KMS-11 (cell line): ENCODE measurements at regions not wholly inside any gene's neighbourhood (a gene's known extent, or its start where the extent isn't known, plus 50 kb on each side); places are given as distances from the start of the nearest gene placed in this dataset.

Experiments used
- H2AFZ ChIP-seq: fragments of 200-600 bp; sonication (generic); 2 replicates; pipeline ENCODE4 v1.6.1; 2016; ENCODE audit warnings: antibody characterized with exemption, mixed run types, low read depth
- H3K27ac ChIP-seq: fragments of 200-600 bp; sonication (generic); 2 replicates; pipeline ENCODE4 v1.6.1; 2016; ENCODE audit warnings: mild to moderate bottlenecking, mixed run types
- H3K27me3 ChIP-seq: fragments of 200-600 bp; sonication (generic); 2 replicates; pipeline ENCODE4 v1.6.1; 2017; ENCODE audit warnings: mild to moderate bottlenecking, low read depth, mixed run types, moderate library complexity; ENCODE audit not compliant: insufficient read depth
- H3K36me3 ChIP-seq: fragments of 200-600 bp; sonication (generic); 2 replicates; pipeline ENCODE4 v1.6.1; 2017; ENCODE audit warnings: mild to moderate bottlenecking, mixed run types; ENCODE audit not compliant: insufficient read depth
- H3K4me1 ChIP-seq: fragments of 200-600 bp; sonication (generic); 2 replicates; pipeline ENCODE4 v1.6.1; 2016; ENCODE audit warnings: mild to moderate bottlenecking, low read depth, mixed run types; ENCODE audit not compliant: poor library complexity, severe bottlenecking
- H3K4me2 ChIP-seq: fragments of 200-600 bp; sonication (generic); 2 replicates; pipeline ENCODE4 v1.7.0; 2016; ENCODE audit warnings: mild to moderate bottlenecking, mixed run types
- H3K4me3 ChIP-seq: fragments of 200-600 bp; sonication (generic); IDR thresholded peaks from 2 replicates; pipeline ENCODE4 v1.6.1; 2017; ENCODE audit warnings: low read depth, low read length, mixed read lengths; ENCODE audit not compliant: insufficient read depth
- H3K79me2 ChIP-seq: fragments of 200-600 bp; sonication (generic); 2 replicates; pipeline ENCODE4 v1.6.1; 2016; ENCODE audit warnings: low read depth, mixed run types; ENCODE audit not compliant: insufficient read depth
- H3K9ac ChIP-seq: fragments of 200-600 bp; sonication (generic); 2 replicates; pipeline ENCODE4 v1.6.1; 2016; ENCODE audit warnings: mild to moderate bottlenecking, mixed run types
- H4K20me1 ChIP-seq: fragments of 200-600 bp; sonication (generic); 2 replicates; pipeline ENCODE4 v1.6.1; 2016; ENCODE audit warnings: mild to moderate bottlenecking, mixed run types; ENCODE audit not compliant: insufficient read depth
- TF ChIP-seq, protein P1 (sequence below): fragments of 200-600 bp; sonication (generic); conservative IDR thresholded peaks from 2 replicates; pipeline ENCODE4 v1.6.1; 2017; ENCODE audit warnings: low read depth, mild to moderate bottlenecking, antibody characterized with exemption, low read length, moderate library complexity, mixed read lengths

DNA sequence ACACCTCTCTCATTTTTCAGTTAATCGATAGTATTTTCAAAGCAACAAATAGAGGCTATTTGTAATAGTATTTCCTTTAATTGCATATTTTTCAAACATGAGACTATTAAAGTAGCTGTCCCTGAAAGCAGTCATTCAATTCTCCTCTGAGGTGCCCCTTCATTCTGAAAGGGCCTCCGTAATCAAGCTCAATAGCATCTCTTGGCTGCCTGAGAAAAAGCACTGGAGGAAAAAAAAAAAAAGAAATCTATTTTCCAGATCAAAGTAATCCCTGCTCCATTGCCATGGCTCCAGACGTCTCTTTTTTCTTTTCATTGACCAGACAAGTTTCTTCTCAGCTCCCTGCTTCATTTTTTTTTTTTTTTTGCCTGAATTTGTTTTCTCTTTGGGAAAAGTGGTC is 154.5 kb upstream of the BLID start:
- no peak overlapping the region for H3K9ac ChIP-seq
- no peaks in the 10 kb centered on the region for H4K20me1 ChIP-seq
- no peaks in the 10 kb centered on the region for H3K27me3 ChIP-seq
- H3K4me3 ChIP-seq = no peak overlapping the region
- H3K79me2 ChIP-seq = no peaks in the 10 kb centered on the region
- TF ChIP-seq, protein P1, sequence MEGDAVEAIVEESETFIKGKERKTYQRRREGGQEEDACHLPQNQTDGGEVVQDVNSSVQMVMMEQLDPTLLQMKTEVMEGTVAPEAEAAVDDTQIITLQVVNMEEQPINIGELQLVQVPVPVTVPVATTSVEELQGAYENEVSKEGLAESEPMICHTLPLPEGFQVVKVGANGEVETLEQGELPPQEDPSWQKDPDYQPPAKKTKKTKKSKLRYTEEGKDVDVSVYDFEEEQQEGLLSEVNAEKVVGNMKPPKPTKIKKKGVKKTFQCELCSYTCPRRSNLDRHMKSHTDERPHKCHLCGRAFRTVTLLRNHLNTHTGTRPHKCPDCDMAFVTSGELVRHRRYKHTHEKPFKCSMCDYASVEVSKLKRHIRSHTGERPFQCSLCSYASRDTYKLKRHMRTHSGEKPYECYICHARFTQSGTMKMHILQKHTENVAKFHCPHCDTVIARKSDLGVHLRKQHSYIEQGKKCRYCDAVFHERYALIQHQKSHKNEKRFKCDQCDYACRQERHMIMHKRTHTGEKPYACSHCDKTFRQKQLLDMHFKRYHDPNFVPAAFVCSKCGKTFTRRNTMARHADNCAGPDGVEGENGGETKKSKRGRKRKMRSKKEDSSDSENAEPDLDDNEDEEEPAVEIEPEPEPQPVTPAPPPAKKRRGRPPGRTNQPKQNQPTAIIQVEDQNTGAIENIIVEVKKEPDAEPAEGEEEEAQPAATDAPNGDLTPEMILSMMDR = no peak
- H3K4me1 ChIP-seq = no peaks in the 10 kb centered on the region
- no peak overlapping the region for H2AFZ ChIP-seq
- no peaks in the 10 kb centered on the region for H3K36me3 ChIP-seq
- H3K4me2 ChIP-seq = no peak overlapping the region
- no peak overlapping the region for H3K27ac ChIP-seq

DNA sequence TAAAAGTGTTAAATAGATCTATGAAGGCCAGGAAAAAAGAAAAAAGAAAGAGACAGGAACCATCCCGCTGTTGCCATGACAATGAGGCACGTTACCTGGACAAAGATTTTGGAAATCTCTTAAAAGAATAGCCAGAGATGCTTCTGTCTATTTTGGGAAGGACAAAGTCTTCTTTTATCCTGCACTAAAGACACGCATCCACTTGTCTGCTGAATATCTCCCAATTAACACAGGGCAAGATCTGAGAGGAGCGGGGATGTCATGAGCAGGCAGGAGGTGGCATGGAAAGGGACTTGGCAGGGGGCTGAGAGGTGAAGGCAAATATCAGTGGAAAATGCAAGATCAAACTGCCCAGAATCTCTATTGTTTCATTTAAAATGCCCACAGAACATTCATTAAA is 153.8 kb upstream of the BLID start:
- Histone ChIP-seq H3K4me1 (no peaks in the 10 kb centered on the region), H3K27ac (no peak overlapping the region), H3K4me2 (no peak overlapping the region), H4K20me1 (no peaks in the 10 kb centered on the region), H3K36me3 (no peaks in the 10 kb centered on the region), H2AFZ (no peak overlapping the region), H3K27me3 (no peaks in the 10 kb centered on the region), H3K9ac (no peak overlapping the region), H3K4me3 (no peak overlapping the region), H3K79me2 (no peaks in the 10 kb centered on the region)
- TF ChIP-seq, protein P1 = no peak

DNA sequence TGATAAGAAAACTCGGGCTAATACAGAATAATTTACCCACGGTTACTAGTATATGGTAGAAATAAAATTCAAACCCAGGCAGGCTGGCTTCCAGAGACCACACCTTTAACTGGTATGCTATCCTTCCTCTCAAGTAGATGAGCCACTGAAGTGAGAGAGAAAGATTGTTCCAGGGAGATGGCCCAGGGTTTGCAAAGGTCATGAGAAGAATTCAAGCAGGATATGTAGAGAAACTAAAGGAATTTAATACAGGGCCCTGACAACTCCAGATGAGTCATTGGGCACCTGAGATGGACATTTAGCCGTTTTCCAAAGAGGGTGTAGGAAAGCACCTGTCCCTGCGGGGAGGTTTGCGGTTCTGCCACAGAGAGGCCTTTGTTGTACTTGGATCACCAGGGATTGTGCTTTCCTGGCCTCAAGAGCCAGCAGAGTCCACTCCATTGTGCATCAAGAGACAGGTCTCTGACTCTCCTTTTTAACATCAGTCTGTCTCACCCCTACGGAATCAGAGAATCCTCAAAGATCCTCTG is 152.7 kb upstream of the BLID start:
- H3K79me2 ChIP-seq = no peaks in the 10 kb centered on the region
- H2AFZ ChIP-seq = no peak overlapping the region
- no peak overlapping the region for H3K4me2 ChIP-seq
- no peaks in the 10 kb centered on the region for H3K27me3 ChIP-seq
- no peaks in the 10 kb centered on the region for H3K36me3 ChIP-seq
- H3K4me1 ChIP-seq = no peaks in the 10 kb centered on the region
- TF ChIP-seq, protein P1 = no peak
- no peak overlapping the region for H3K27ac ChIP-seq
- no peaks in the 10 kb centered on the region for H4K20me1 ChIP-seq
- H3K4me3 ChIP-seq = no peak overlapping the region
- H3K9ac ChIP-seq = no peak overlapping the region

DNA sequence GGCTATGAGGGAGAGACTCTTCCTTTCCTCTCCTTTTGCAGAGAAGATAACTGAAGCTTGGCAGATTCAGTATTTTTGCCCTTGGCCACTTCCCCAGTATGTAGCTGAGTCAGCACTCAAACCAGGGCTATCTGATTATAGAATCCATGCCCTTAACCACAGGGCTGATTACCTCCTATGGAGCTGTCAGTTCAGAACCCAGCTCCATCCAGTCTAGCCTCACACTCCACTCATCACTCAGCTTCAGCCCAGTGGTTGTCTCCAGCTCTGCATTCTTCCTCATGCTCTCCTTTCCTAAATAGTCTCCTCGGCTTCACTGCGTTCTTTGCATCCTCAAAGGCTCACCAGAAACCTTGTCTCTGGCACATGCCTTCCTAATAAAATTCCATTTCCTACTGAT is 151.6 kb upstream of the BLID start:
- Histone ChIP-seq H3K27me3 (no peaks in the 10 kb centered on the region), H3K9ac (no peak overlapping the region), H2AFZ (no peak overlapping the region), H3K4me2 (no peak overlapping the region), H3K27ac (no peak overlapping the region), H3K4me3 (no peak overlapping the region), H4K20me1 (no peaks in the 10 kb centered on the region), H3K4me1 (no peaks in the 10 kb centered on the region), H3K79me2 (no peaks in the 10 kb centered on the region), H3K36me3 (no peaks in the 10 kb centered on the region)
- TF ChIP-seq, protein P1 = no peak

DNA sequence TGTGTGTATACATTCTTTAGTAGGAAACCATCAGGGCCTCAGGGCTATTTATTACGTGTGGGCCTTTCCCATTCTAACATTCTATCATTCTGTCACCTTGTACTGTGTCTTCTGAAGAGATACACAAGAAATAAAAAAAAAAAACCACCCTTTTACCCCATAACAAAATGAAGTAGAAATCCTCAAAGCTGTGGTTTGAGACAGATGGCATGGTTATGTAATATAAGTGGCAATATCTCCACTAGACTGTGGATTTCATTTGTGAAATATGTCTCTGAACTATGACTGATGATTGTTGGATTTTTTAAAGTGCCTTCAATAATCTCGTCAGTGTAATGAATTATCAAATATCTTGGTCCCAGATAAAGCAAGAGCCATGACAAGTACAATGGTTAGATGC is 150.0 kb upstream of the BLID start:
- Histone ChIP-seq H3K36me3 (no peaks in the 10 kb centered on the region), H3K4me3 (no peak overlapping the region), H3K79me2 (no peaks in the 10 kb centered on the region), H3K27ac (no peak overlapping the region), H3K9ac (no peak overlapping the region), H2AFZ (no peak overlapping the region), H3K4me2 (no peak overlapping the region), H3K4me1 (no peaks in the 10 kb centered on the region), H4K20me1 (no peaks in the 10 kb centered on the region), H3K27me3 (no peaks in the 10 kb centered on the region)
- TF ChIP-seq, protein P1 = no peak
